Skin epidermis (tissue), 12 donors: ENCODE measurements at regions not wholly inside any gene's neighbourhood (a gene's known extent, or its start where the extent isn't known, plus 50 kb on each side); places are given as distances from the start of the nearest gene placed in this dataset.

Source experiments
- H3K27ac ChIP-seq, 21 experiments: fragments of 200-600 bp; sonication (generic) in 11 of 21; one replicate each; pipeline ENCODE4 v1.5.0; 2020; ENCODE audit warnings: mild to moderate bottlenecking in 3 of 21, inconsistent platforms in 2 of 21, moderate library complexity in 2 of 21
- H3K4me3 ChIP-seq, 7 experiments: fragments of 200-600 bp; sonication (generic) in 2 of 7; one replicate each; pipeline ENCODE4 v1.5.0; 2020; ENCODE audit warnings: inconsistent platforms in 2 of 7, mild to moderate bottlenecking in 2 of 7, moderate library complexity in 1 of 7

DNA sequence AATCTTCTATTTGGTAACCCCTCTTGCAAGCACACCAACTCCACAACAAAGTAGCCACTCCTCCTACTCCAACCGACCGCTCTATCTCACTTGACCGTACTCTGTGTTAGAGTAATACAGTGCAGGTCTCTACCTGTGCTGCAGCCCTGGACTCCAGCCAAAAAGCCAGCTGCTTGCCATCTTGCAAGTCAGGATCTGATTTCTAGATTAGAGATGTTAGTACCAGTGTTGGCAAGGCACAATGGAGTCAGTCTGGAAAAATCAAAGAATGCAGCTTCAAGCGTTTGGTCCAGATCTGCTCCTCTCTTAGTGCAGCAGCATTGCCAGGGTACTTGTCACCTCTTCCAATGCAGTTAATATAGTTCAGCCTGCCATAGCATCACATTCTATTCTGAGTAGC lies 477.6 kb downstream of the ZSWIM6 start:
- Histone ChIP-seq H3K27ac (peak overlapping the region in 1 of 21 experiments; percentile 20), H3K4me3 (no peak overlapping the region)

GRCh38 chr5:61811052-61811451 lies 479.0 kb downstream of the ZSWIM6 start:
- no peak overlapping the region for H3K27ac ChIP-seq
- no peak overlapping the region for H3K4me3 ChIP-seq

GRCh38 chr5:61813361-61813760 lies 481.3 kb downstream of the ZSWIM6 start:
- no peak overlapping the region for H3K4me3 ChIP-seq
- H3K27ac ChIP-seq: no peak overlapping the region

DNA sequence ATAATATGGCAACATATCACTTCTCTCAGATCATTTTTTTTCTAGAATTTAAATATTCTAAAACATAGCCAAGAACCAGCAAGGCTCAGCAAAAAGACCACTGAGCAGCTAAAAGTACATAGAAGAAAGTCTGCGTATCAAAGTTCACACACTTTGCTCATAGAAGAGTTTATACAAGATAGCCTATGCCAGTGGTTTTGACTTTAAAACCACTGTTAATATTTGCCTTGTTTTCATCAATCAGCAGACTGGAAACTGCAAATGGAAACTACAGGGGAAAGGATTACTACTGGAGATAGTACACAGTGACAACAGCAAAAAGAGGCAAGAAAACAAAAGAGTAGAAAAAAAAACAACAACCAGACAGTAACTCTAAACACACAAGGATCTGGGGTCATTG lies 483.3 kb downstream of the ZSWIM6 start:
- Histone ChIP-seq H3K4me3 (no peak overlapping the region), H3K27ac (no peak overlapping the region)

DNA sequence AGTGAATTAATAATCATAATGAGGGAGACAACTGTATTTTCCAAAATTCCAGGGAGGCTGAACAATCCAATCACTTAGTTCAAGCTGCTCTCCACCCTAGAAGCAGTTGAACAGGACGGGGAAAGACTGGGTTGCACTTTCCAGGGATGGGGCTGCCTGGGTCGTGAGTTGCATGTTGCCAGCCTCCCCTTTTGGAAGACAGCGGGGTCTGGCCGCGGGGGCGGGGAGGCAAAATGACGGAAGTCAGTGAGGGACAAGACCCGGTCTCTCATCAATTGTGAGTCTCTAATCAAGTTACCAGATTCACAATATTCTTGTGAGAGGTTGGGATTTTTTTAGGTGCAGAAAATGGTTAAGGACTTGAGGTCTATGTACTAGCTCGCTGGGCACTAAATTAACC lies 484.1 kb downstream of the ZSWIM6 start:
- Histone ChIP-seq H3K4me3 (no peak overlapping the region), H3K27ac (no peak overlapping the region)

- no peak overlapping the region for H3K4me3 ChIP-seq
- H3K27ac ChIP-seq: no peak overlapping the region
Measured at GRCh38 chr5:61816585-61817450, 484.8 kb downstream of the ZSWIM6 start.

- Histone ChIP-seq H3K4me3 (no peak overlapping the region), H3K27ac (no peak overlapping the region)
Measured at GRCh38 chr5:61817472-61818326, 485.6 kb downstream of the ZSWIM6 start.

GRCh38 chr5:61820836-61821235 lies 485.2 kb upstream of the KIF2A start:
- H3K27ac ChIP-seq: no peak overlapping the region
- no peak overlapping the region for H3K4me3 ChIP-seq

GRCh38 chr5:61821561-61821960 lies 484.4 kb upstream of the KIF2A start:
- no peak overlapping the region for H3K27ac ChIP-seq
- H3K4me3 ChIP-seq: no peak overlapping the region

DNA sequence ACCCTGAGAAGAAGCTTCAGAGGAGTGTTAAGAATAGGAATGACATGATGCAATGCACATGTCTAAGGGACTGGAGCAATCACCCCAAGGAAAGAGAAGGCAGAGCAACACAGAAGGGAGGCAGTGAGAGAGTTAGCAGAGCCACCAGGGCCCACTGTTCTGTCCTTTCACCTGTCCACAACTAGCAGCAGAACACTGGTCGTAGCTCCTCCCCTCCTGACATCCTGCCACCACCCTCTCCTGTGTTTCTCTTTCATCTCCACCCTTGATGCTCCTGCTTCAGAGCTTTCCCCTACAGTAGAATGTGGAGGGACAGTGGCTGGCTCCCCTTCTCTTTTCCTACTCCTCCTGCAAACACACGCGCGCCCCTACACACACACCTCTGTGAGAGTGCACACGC lies 483.4 kb upstream of the KIF2A start:
- Histone ChIP-seq H3K4me3 (no peak overlapping the region), H3K27ac (no peak overlapping the region)

- no peak overlapping the region for H3K27ac ChIP-seq
- H3K4me3 ChIP-seq: no peak overlapping the region
Measured at GRCh38 chr5:61823065-61823464, 482.9 kb upstream of the KIF2A start.

- H3K27ac ChIP-seq: no peak overlapping the region
- no peak overlapping the region for H3K4me3 ChIP-seq
Measured at GRCh38 chr5:61823781-61824180, 482.2 kb upstream of the KIF2A start.

GRCh38 chr5:61824396-61824795 lies 481.6 kb upstream of the KIF2A start:
- Histone ChIP-seq H3K27ac (no peak overlapping the region), H3K4me3 (no peak overlapping the region)

DNA sequence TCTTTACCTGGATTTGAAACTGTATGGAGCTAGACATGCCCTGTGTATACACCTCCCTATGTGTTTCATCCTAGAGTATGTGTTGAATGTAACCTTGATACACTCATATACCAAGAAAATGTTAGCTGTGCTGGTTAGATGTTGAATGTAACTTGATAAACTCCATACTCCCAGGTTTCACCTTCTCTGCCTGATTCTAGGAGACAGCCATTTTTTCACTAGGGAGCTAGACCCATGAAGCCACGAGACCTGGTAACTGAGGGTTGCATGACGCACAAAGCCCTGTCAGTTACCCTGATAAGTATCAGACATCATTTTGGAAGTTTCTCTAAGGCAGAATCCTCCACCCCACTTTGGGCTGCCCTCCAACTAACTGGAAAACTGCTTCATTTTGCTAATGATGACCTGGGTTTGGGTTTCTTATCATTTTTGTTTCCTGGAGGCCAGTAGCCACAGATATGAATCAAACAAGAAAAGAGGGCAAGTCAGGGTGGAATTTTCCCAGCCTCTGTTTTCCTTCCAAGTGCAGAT lies 478.5 kb upstream of the KIF2A start:
- Histone ChIP-seq H3K27ac (no peak overlapping the region), H3K4me3 (no peak overlapping the region)

GRCh38 chr5:61828856-61829255 lies 477.1 kb upstream of the KIF2A start:
- Histone ChIP-seq H3K27ac (no peak overlapping the region), H3K4me3 (no peak overlapping the region)

DNA sequence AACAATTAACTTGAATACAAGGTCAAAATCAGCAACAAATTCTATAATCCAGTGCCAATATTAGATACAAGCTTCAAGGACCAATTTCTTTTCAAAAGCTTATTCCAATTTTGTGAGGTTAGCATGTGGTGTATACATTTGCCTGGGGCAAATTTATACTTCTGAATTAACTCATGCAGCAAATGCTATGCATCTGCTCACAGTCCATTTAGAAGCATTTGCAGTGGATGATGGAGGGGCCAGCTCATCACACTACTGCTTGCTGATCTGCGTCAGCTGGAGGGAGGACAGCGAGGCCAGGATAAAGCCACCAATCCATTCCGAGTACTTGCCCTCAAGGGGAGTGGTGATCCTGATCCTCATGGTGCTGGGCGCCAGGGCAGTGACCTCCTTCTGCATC lies 474.3 kb upstream of the KIF2A start:
- Histone ChIP-seq H3K4me3 (no peak overlapping the region), H3K27ac (no peak overlapping the region)

- no peak overlapping the region for H3K27ac ChIP-seq
- no peak overlapping the region for H3K4me3 ChIP-seq
Measured at GRCh38 chr5:61837788-61838187, 468.2 kb upstream of the KIF2A start.

- Histone ChIP-seq H3K4me3 (no peak overlapping the region), H3K27ac (no peak overlapping the region)
Measured at GRCh38 chr5:61840361-61840760, 465.6 kb upstream of the KIF2A start.

DNA sequence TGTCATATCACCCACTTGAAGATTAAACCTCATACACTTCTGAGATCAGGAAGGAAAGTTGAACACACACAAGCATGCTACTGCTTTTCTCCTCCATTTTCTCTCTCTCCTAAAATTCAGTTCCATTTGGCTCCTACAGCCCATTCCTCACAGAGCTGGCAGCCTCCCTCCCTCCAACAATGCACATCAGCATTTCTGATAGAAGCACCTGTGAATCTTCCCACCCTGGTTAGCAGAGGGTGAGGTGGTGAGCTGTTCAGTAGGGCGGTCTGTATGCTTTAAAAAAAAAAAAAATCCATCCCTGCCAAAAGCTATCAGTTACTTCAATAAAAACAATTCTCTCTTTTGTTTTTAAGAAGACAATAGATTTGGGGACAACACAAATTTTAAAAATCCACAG lies 463.2 kb upstream of the KIF2A start:
- H3K27ac ChIP-seq: no peak overlapping the region
- H3K4me3 ChIP-seq: no peak overlapping the region

DNA sequence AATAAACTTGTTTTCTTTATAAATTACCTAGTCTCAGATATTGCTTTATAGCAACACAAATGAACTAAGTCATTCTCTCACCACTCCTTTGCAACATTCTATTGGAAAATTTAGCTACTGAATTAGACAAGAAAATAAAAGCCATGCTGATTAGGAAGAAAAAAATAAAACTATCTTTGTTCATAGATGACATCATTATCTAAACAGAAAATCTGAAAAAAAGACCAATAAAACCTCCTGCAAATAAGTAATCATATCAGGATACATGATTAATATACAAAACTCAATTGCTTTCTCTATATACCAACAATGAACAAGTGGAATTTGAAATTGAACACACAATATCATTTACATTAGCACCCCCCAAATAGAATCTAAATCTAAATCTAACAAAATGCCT lies 455.3 kb upstream of the KIF2A start:
- Histone ChIP-seq H3K27ac (no peak overlapping the region), H3K4me3 (no peak overlapping the region)

DNA sequence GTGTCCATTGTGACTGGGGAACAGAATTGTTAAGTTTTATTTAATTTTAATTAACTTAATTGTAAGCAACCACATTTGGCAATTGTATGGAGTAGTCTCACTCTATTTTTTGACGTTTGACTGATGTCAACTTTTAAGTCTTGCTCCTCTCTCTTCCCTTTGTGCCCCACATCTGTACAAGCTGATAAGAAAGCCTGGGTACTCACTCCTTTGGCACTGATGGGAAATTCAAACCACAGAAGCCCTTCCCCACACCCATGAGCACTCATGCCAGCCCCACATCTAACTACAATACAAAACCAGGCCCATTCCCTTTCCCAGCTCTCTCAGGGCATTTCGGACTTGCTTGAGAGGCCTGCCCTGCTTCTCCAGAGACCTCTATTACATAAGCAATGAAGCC lies 451.5 kb upstream of the KIF2A start:
- Histone ChIP-seq H3K27ac (no peak overlapping the region), H3K4me3 (no peak overlapping the region)
